ENCODE measurements at regions not wholly inside any gene's neighbourhood (a gene's known extent, or its start where the extent isn't known, plus 50 kb on each side); places are given as distances from the start of the nearest gene placed in this dataset.

- DNase-seq (ENCODE audit: low read depth), result no peak
- TF ChIP-seq CTCF (conservative IDR thresholded peaks at IDR 0.05; ENCODE audit: control insufficient read depth, insufficient read depth, low read depth, low read length), result no peak
- H3K4me3 ChIP-seq (ENCODE audit: control insufficient read depth, low read depth, low read length), result no peak overlapping the region
Measured at GRCh38 chr15:46270481-46271147, 635.8 kb downstream of the SQOR start.

- DNase-seq (ENCODE audit: low read depth), result no peak
- H3K4me3 ChIP-seq (ENCODE audit: control insufficient read depth, low read depth, low read length), result no peak overlapping the region
- no peak for TF ChIP-seq CTCF (conservative IDR thresholded peaks at IDR 0.05; ENCODE audit: control insufficient read depth, insufficient read depth, low read depth, low read length)
Measured at GRCh38 chr15:46275701-46276100, 640.9 kb downstream of the SQOR start.

- no peak overlapping the region for H3K4me3 ChIP-seq (ENCODE audit: control insufficient read depth, low read depth, low read length)
- no peak for DNase-seq (ENCODE audit: low read depth)
Measured at GRCh38 chr15:46277451-46277850, 642.6 kb downstream of the SQOR start.

GRCh38 chr15:46278062-46278461, 643.2 kb downstream of the SQOR start:
- H3K4me3 ChIP-seq (ENCODE audit: control insufficient read depth, low read depth, low read length), result no peak overlapping the region
- no peak for DNase-seq (ENCODE audit: low read depth)
- no peak for TF ChIP-seq CTCF (conservative IDR thresholded peaks at IDR 0.05; ENCODE audit: control insufficient read depth, insufficient read depth, low read depth, low read length)

More at GRCh38 chr15:46277451-46277850, 642.6 kb downstream of the SQOR start:
- no peak for TF ChIP-seq CTCF (conservative IDR thresholded peaks at IDR 0.05; ENCODE audit: control insufficient read depth, insufficient read depth, low read depth, low read length)

- H3K4me3 ChIP-seq (ENCODE audit: control insufficient read depth, low read depth, low read length), result no peak overlapping the region
- TF ChIP-seq CTCF (conservative IDR thresholded peaks at IDR 0.05; ENCODE audit: control insufficient read depth, insufficient read depth, low read depth, low read length), result no peak
- DNase-seq (ENCODE audit: low read depth), result no peak
Measured at GRCh38 chr15:46278486-46279090, 643.8 kb downstream of the SQOR start.

GRCh38 chr15:46280762-46281542, 646.1 kb downstream of the SQOR start:
- TF ChIP-seq CTCF (conservative IDR thresholded peaks at IDR 0.05; ENCODE audit: control insufficient read depth, insufficient read depth, low read depth, low read length), result no peak
- H3K4me3 ChIP-seq (ENCODE audit: control insufficient read depth, low read depth, low read length), result no peak overlapping the region
- DNase-seq (ENCODE audit: low read depth), result no peak
